Neutrophil (primary cell): ENCODE measurements at regions not wholly inside any gene's neighbourhood (a gene's known extent, or its start where the extent isn't known, plus 50 kb on each side); places are given as distances from the start of the nearest gene placed in this dataset.

Experiments
- H3K27ac ChIP-seq: fragments of 200-600 bp; sonication (generic); 2 replicates; pipeline ENCODE4 v1.5.1; 2016; ENCODE audit warnings: mild to moderate bottlenecking, moderate library complexity
- H3K27me3 ChIP-seq: fragments of 200-600 bp; sonication (generic); 2 replicates; pipeline ENCODE4 v1.6.0; 2016; ENCODE audit warnings: mild to moderate bottlenecking
- H3K36me3 ChIP-seq: fragments of 200-600 bp; sonication (generic); 2 replicates; pipeline ENCODE4 v1.5.1; 2017
- H3K4me1 ChIP-seq, 2 experiments: fragments of 200-600 bp in 1 of 2; sonication (generic) in 1 of 2; 1 replicate in 1 of 2; 2 replicates in 1 of 2; pipeline versions ENCODE4 v1.5.1 to v1.6.1; 2013 to 2016; ENCODE audit warnings: low read depth in 1 of 2, low read length in 1 of 2, mild to moderate bottlenecking in 1 of 2, moderate library complexity in 1 of 2; ENCODE audit not compliant: control insufficient read depth in 1 of 2, insufficient read depth in 1 of 2
- H3K4me3 ChIP-seq, 2 experiments: fragments of 200-600 bp in 1 of 2; sonication (generic) in 1 of 2; 1 replicate in 1 of 2; 2 replicates in 1 of 2; pipeline ENCODE4 v1.5.1; 2013 to 2016; ENCODE audit warnings: low read depth in 1 of 2, low read length in 1 of 2, mild to moderate bottlenecking in 1 of 2, moderate library complexity in 1 of 2
- H3K9me3 ChIP-seq: fragments of 200-600 bp; sonication (generic); 2 replicates; pipeline ENCODE4 v1.5.1; 2016
- CTCF ChIP-seq: fragments of 200-600 bp; sonication (generic); IDR thresholded peaks from 2 replicates; pipeline ENCODE4 v1.5.1; 2016; ENCODE audit warnings: antibody characterized with exemption

DNA sequence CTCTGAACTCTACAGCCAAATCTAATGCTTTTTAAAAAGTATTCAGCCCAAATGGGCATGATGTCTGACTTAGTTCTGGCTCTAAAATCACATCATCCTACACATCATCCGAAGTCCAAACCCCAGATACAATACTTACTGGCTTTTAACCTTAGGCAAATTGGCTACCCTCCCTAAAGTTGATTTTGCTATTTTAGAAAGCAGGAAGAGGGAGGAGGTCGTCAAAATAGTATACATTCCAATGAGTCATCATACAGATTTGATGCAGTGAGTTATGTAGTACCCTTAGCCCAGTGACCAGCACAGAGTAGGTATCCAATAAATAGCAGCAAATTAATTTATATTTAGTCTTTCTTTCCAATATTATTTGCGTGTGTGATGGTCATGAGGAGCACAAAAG, 582.0 kb upstream of the TUSC1 start:
- Histone ChIP-seq H3K9me3 (no peaks in the 10 kb centered on the region), H3K4me3 (no peak overlapping the region), H3K36me3 (no peaks in the 10 kb centered on the region), H3K4me1 (no peaks in the 10 kb centered on the region), H3K27me3 (no peaks in the 10 kb centered on the region), H3K27ac (no peak overlapping the region)
- TF ChIP-seq CTCF, result no peak

DNA sequence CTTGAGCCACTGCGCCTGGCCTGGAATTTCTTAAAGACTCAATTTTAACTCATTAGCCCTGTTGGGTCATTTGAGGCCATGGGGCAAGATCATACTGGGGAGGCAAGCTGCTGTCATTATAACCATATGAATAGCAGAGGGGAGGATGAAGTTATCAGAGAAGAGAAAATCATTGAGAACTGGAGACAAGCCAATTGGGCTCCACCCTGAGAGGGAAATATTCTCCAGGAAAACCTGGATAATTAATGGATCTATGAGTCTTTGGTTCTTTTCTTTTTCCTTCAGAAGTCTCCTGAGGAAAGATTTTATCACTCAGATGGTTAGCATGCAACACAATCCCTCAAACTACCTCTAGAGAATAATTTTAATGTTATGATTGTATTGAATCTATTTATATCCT, 569.6 kb upstream of the TUSC1 start:
- H3K36me3 ChIP-seq, result no peaks in the 10 kb centered on the region
- no peaks in the 10 kb centered on the region for H3K27me3 ChIP-seq
- TF ChIP-seq CTCF, result no peak
- H3K9me3 ChIP-seq, result no peaks in the 10 kb centered on the region
- no peak overlapping the region for H3K27ac ChIP-seq
- H3K4me1 ChIP-seq, result no peaks in the 10 kb centered on the region
- H3K4me3 ChIP-seq, result no peak overlapping the region

DNA sequence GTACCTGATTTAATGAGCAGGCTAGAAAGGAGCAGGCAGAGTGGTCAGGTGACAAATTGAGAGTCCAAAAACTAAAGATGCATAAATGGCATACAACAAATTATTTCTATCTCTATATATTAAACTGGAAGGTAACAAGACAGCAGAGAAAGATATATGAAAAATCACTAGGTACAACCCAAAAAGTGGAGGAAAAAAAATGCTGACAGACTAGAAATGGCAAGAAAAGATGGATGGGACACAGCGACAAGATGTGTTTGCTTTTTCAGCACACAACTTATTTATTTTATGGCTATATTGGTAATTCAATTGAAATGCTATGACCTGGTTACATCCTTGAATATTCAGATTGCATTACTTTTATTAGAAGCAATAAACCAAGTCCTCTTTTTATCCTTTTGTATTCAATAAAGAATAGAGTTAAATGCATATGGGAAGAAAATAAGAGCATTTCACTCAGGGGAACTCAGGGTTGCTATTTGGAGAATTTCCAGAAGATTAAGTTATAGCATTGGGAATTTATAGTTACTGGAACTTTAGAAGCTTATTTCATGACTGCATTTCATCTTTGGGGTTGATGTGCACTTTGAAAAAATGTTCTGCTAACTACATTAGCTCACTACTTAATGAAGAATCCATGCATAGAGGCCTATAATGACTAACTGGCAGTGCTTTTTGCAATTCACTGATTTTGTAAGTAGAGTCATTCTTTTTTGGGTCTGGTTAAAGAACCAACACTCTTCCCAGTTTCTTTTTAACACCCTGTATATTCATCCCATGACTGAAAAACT, 566.6 kb upstream of the TUSC1 start:
- Histone ChIP-seq H3K4me3 (no peak overlapping the region), H3K9me3 (no peaks in the 10 kb centered on the region), H3K4me1 (no peaks in the 10 kb centered on the region), H3K27me3 (no peaks in the 10 kb centered on the region), H3K36me3 (no peaks in the 10 kb centered on the region), H3K27ac (no peak overlapping the region)
- TF ChIP-seq CTCF, result no peak

DNA sequence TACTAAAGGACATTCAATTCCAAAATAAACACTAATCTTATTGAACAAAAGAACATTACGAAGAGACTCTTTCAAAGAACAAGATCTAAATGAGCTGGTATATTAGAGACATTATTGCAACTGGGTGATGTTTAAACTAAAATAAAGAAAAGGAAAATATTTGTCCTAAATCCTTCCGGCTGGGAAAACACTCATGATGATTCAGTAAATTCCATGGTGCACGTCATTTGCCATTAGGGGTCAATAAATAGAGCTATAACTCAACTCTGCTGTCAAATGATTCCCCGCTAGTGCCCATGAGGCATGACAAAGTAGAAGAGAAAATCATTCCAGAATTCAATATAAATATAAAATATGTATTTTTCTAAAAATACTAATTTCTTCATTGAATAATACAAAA, 565.5 kb upstream of the TUSC1 start:
- H3K4me1 ChIP-seq, result no peaks in the 10 kb centered on the region
- H3K9me3 ChIP-seq, result no peaks in the 10 kb centered on the region
- H3K27me3 ChIP-seq, result no peaks in the 10 kb centered on the region
- H3K27ac ChIP-seq, result no peak overlapping the region
- H3K36me3 ChIP-seq, result no peaks in the 10 kb centered on the region
- TF ChIP-seq CTCF, result no peak
- no peak overlapping the region for H3K4me3 ChIP-seq

DNA sequence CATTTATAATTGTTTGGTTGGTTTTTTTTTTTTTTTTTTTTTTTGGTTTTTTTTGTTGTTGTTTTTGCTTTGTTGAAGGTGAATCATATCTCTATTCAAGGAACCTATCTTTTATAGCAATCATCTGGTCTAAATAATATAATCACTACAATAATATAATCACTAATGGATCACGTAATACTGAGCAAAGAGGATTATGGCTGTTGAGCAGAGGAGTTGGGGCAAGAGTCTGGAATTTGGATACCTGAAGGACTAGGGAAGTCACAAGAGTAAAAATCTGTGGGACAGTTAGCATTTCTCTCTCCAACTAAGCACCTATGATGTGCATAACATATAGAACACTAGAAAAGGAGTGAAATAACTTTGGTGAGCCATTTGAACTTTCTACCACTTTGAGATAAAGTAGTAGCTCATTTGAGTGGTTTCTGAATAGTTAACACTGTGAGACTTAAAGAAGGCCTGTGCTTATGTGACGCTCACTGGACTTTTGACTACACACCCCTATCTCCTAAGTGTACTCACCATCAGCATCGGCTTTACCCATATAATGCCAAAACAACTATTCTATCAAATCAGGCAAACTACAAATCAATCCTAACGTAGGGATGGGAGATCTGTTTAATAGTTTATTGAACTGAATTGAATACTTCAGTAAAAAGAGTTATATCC, 564.9 kb upstream of the TUSC1 start:
- no peaks in the 10 kb centered on the region for H3K36me3 ChIP-seq

More for the DNA sequence above, 564.9 kb upstream of the TUSC1 start:
- H3K4me3 ChIP-seq, result no peak overlapping the region
- no peaks in the 10 kb centered on the region for H3K27me3 ChIP-seq
- H3K27ac ChIP-seq, result no peak overlapping the region
- TF ChIP-seq CTCF, result no peak
- no peaks in the 10 kb centered on the region for H3K9me3 ChIP-seq
- no peaks in the 10 kb centered on the region for H3K4me1 ChIP-seq
